ENCODE measurements at regions not wholly inside any gene's neighbourhood (a gene's known extent, or its start where the extent isn't known, plus 50 kb on each side); places are given as distances from the start of the nearest gene placed in this dataset.
A peak's percentile ranks its signal among the peaks of the same experiment; 100 is the strongest.

DNA sequence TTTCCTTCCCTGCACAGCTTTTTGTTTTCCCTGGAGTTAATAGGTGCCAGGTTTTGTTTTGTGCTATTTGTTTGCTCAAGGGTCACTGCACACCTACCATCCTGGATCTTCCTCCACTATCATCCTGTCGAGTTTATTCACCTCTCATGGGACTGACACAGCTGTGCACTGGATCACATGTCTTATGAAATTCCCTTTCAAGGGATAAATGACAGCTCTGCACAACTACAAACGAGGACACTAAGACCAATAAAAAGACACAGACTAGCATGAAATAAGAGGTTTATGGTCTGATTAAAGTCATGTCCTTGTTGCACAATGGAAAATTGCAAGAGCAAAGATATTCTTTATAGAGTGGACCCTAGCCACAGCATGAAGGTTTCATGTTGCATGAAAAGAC, 76.7 kb upstream of the SFMBT2 start:
- CTCF ChIA-PET = no interaction called here
- POLR2A ChIA-PET = no interaction called here
- TF ChIP-seq, protein P1, sequence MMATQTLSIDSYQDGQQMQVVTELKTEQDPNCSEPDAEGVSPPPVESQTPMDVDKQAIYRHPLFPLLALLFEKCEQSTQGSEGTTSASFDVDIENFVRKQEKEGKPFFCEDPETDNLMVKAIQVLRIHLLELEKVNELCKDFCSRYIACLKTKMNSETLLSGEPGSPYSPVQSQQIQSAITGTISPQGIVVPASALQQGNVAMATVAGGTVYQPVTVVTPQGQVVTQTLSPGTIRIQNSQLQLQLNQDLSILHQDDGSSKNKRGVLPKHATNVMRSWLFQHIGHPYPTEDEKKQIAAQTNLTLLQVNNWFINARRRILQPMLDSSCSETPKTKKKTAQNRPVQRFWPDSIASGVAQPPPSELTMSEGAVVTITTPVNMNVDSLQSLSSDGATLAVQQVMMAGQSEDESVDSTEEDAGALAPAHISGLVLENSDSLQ (IDR thresholded peaks at IDR 0.05) = peak; percentile 60
- TF ChIP-seq LEF1 (IDR thresholded peaks at IDR 0.05; ENCODE audit: borderline replicate concordance) = no peak
- DNase-seq (ENCODE audit: extremely low spot score) = no peak

DNA sequence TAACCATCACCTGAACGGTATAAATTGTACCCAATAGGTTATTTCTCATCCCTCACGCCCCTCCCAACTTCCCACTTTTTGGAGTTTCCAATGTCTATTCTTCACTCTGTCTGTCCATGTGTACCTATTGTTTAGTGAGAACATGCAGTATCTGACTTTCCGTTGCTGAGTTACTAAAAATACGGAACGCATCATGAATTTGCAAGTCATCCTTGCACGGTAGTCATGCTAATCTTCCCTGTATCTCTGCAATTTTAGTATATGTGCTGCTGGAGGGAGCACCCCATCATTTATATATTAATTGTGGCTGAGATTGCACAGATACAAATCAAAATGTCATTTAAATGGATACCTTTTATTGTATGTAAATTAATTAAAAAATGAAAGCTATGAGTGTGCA, 75.7 kb upstream of the SFMBT2 start:
- TF ChIP-seq SP1 (IDR thresholded peaks at IDR 0.05) (no peak), ELF4 (IDR thresholded peaks at IDR 0.05) (no peak)
- POLR2A ChIA-PET = no interaction called here
- CTCF ChIA-PET = interaction anchor here (0.8 kb wide), 1 partner anchor 8 kb away, joined by 4 read pairs; no protein-coding TSS in a partner anchor
- DNase-seq (ENCODE audit: extremely low spot score) = no peak

DNA sequence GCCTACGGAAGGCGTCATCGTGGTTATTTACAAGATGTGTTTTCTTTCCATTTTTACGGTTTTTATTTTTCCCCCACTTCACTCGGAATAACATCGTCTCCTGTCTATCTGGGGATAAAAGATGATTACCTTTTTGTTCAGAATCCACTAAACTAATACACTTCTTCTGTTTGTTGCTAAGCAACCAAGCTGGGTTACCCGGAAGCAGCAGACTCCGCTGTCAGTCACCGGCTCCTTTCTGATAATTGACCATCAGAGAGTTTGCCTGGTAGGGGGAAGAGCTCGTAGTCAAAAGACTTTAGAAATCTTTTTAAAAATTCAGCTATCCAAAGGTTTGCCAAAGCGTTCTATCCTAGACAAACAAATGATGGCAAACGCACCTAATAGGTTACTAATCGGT, 75.0 kb upstream of the SFMBT2 start:
- no peak for TF ChIP-seq ZNF384 (IDR thresholded peaks at IDR 0.05)
- TF ChIP-seq, protein P1 (IDR thresholded peaks at IDR 0.05) = 0 out of 2 replicates have a peak, but pooled peaks have one; percentile 7
- no peak for TF ChIP-seq BHLHE40 (IDR thresholded peaks at IDR 0.05; ENCODE audit: borderline replicate concordance)
- no peak for TF ChIP-seq FOXA1 (IDR thresholded peaks at IDR 0.05)
- ChIA-PET POLR2A (no interaction called here), CTCF (interaction anchor here (0.8 kb wide), 1 partner anchor 9 kb away, joined by 4 read pairs; no protein-coding TSS in a partner anchor)
- DNase-seq (ENCODE audit: extremely low spot score) = no peak

DNA sequence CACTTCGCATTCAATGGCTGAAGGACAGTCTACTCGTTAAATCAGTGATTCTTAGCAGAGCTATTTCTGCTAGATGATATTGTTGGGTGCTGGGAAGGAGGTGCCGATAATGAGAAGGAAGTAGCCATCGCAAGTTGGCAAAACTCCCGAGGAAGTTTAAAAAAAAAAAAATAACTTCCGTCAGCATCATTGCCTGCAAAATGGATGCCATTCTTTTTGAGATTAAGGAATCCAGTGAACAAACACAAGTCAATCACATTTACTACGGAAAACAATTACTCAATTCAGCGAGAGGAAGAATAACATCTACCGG, 74.4 kb upstream of the SFMBT2 start:
- DNase-seq (ENCODE audit: extremely low spot score) = no peak
- TF ChIP-seq BHLHE40 (IDR thresholded peaks at IDR 0.05; ENCODE audit: borderline replicate concordance) (no peak), FOXM1 (IDR thresholded peaks at IDR 0.05; ENCODE audit: borderline replicate concordance) (no peak), L3MBTL2 (conservative IDR thresholded peaks at IDR 0.05) (0 out of 2 replicates have a peak, but pooled peaks have one; percentile 9), ZNF384 (IDR thresholded peaks at IDR 0.05) (peak; percentile 61)
- TF ChIP-seq, protein P1 (IDR thresholded peaks at IDR 0.05) = 0 out of 2 replicates have a peak, but pooled peaks have one; percentile 33
- ChIA-PET POLR2A (no interaction called here), CTCF (interaction anchor here (0.7 kb wide), 1 partner anchor 603 kb away, joined by 3 read pairs; no protein-coding TSS in a partner anchor)

DNA sequence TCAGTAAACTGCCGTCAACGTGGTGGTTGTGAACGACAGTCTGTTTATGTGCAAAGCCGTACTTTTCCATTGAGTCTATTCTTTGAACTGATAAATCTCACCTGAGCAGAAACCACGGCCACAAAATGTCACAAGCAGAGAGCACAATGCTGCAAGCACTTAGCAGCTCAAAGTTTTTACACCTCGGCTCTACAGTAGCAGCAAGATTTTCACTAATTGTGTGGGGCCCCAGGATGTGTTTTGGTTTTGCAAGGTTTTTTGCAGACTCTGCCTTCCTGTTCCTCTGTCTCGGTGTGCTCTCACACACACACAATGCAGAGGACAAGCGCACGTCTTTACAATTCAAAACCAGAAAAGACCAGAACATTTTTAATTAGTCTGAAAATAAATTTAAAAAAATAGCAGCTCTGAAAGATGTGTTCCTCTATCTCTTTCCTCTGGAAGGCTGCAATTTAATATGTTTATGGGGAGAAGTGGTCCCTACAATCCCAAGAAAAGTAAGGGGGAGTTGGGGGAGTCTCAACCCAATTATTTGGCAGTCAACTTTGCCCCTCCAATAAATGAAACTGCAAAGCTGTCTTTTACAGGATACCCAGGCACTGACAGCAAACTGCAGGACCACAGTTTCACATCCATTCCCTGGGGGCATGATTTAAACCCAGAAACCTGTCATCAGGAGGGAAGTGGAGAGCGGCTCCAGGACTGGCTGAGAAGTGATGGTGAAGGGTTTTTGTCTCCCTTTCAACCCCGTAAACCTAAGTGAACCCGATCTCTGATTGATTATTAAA, 73.8 kb upstream of the SFMBT2 start:
- no peak for DNase-seq (ENCODE audit: extremely low spot score)
- no peak for TF ChIP-seq BHLHE40 (IDR thresholded peaks at IDR 0.05; ENCODE audit: borderline replicate concordance)
- no peak for TF ChIP-seq NFRKB (IDR thresholded peaks at IDR 0.05)
- CTCF ChIA-PET = interaction anchor here (0.7 to 0.8 kb wide), 2 partner anchors 363 to 602 kb away, joined by 3 to 4 read pairs; no protein-coding TSS in a partner anchor
- POLR2A ChIA-PET = no interaction called here

DNA sequence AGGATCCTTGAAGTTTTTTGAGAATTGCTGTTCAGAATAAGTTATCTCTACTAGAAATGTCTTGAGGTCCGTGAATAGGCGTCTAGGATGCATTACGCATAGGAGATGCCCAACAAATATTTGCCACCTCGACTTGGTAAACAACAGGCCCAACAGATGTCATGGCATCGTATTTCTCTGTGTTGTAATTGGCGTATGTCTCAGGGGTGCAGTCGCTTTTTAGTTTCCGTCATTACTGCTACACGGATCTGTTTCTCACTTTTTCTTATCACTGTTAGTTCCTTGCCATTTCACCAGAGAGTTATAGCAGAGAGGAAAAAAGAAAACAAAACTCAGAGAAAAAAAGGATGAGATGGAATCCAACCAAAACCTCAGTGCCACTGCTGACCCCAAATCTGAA, 73.0 kb upstream of the SFMBT2 start:
- POLR2A ChIA-PET = no interaction called here
- DNase-seq (ENCODE audit: extremely low spot score) = no peak

DNA sequence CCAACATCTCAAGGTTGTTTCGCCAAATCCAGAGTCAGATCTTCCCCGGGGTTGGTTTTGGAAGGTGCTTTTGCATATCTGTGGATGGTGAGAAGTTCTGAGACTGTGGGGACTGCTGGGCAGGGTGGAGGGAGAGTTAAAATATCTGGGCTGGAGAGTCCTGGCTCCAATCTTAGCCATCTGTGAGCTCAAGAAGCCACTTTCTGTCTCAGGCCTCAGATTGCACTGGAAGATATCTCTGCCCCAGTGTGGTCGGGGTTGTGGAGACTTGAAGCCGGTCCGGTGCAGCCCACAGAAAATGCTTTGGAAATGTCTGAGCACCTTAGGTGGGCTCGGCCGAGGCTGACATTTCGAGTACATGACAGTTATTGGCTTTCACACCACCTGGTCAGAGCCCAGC, 72.2 kb upstream of the SFMBT2 start:
- ChIA-PET CTCF (no interaction called here), POLR2A (no interaction called here)

More for the DNA sequence above, 73.0 kb upstream of the SFMBT2 start:
- TF ChIP-seq SP1 (IDR thresholded peaks at IDR 0.05) (no peak), FOXA1 (IDR thresholded peaks at IDR 0.05) (no peak), ZNF384 (IDR thresholded peaks at IDR 0.05) (no peak), FOXK2 (IDR thresholded peaks at IDR 0.05) (no peak), L3MBTL2 (conservative IDR thresholded peaks at IDR 0.05) (no peak), ARNT (IDR thresholded peaks at IDR 0.05) (no peak)
- CTCF ChIA-PET = interaction anchor here (0.8 kb wide), 1 partner anchor 363 kb away, joined by 4 read pairs; no protein-coding TSS in a partner anchor

DNA sequence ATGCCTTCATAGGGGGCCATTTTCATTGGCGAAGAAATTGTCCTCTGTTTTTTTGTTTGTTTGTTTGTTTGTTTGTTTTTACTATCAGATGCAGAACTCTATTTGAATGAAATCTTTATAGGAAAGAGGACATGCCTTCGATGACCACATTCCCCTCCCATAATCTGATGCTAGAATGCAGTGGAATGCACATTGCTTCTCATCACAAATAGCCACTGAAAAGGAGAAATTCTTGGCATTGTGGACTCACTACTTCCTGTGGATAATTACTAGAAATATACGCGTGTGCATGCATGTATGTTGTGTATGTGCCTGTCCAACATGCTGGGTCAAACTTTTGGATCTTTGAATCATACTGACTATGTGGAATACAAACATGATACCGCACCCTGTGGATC, 70.5 kb upstream of the SFMBT2 start:
- ChIA-PET CTCF (no interaction called here), POLR2A (no interaction called here)
- no peak for DNase-seq (ENCODE audit: extremely low spot score)
- no peak for TF ChIP-seq SUZ12 (IDR thresholded peaks at IDR 0.05)
- TF ChIP-seq CTBP1 (IDR thresholded peaks at IDR 0.05; ENCODE audit: borderline replicate concordance) = no peak
- TF ChIP-seq BHLHE40 (IDR thresholded peaks at IDR 0.05; ENCODE audit: borderline replicate concordance) = no peak
- TF ChIP-seq ZNF384 (IDR thresholded peaks at IDR 0.05) = no peak
- TF ChIP-seq FOXM1 (IDR thresholded peaks at IDR 0.05; ENCODE audit: borderline replicate concordance) = no peak
- no peak for TF ChIP-seq ELF4 (IDR thresholded peaks at IDR 0.05)
- no peak for TF ChIP-seq TARDBP (IDR thresholded peaks at IDR 0.05)
- no peak for TF ChIP-seq FOXK2 (IDR thresholded peaks at IDR 0.05)
- no peak for TF ChIP-seq NFRKB (IDR thresholded peaks at IDR 0.05)
- TF ChIP-seq L3MBTL2 (conservative IDR thresholded peaks at IDR 0.05) = no peak
- TF ChIP-seq LEF1 (IDR thresholded peaks at IDR 0.05; ENCODE audit: borderline replicate concordance) = no peak
- no peak for TF ChIP-seq HDGF (IDR thresholded peaks at IDR 0.05; ENCODE audit: borderline replicate concordance)
- TF ChIP-seq SP1 (IDR thresholded peaks at IDR 0.05) = no peak
- TF ChIP-seq FOXA1 (IDR thresholded peaks at IDR 0.05) = no peak
- TF ChIP-seq ARNT (IDR thresholded peaks at IDR 0.05) = no peak
- TF ChIP-seq, protein P1 (IDR thresholded peaks at IDR 0.05) = no peak

More for the DNA sequence above, 72.2 kb upstream of the SFMBT2 start:
- DNase-seq (ENCODE audit: extremely low spot score) = no peak
- TF ChIP-seq BHLHE40 (IDR thresholded peaks at IDR 0.05; ENCODE audit: borderline replicate concordance) = no peak
